Esophagus squamous epithelium (tissue), 5 donors: ENCODE measurements at regions not wholly inside any gene's neighbourhood (a gene's known extent, or its start where the extent isn't known, plus 50 kb on each side); places are given as distances from the start of the nearest gene placed in this dataset.

Source experiments
- DNase-seq: peaks from one replicate; lab custom pipeline; 2025; lab: John Stamatoyannopoulos, UW
- H3K27ac ChIP-seq, 4 donors: fragments of 200-600 bp; sonication (generic); one replicate each; pipeline ENCODE4 v1.5.1; 2016 to 2019; ENCODE audit warnings: mild to moderate bottlenecking in 1 of 4
- H3K27me3 ChIP-seq, 4 donors: fragments of 200-600 bp; sonication (generic); 1 replicate in 3 of 4; 2 replicates in 1 of 4; pipeline versions ENCODE4 v1.5.1 to v1.6.0; 2017 to 2021; ENCODE audit warnings: antibody characterized with exemption in 1 of 4
- H3K36me3 ChIP-seq, 3 donors: fragments of 200-600 bp; sonication (generic); one replicate each; pipeline ENCODE4 v1.5.1; 2016 to 2019
- H3K4me1 ChIP-seq, 3 donors: fragments of 200-600 bp; sonication (generic); one replicate each; pipeline ENCODE4 v1.5.1; 2017 to 2019
- H3K4me3 ChIP-seq, 4 donors: fragments of 200-600 bp; sonication (generic); 1 replicate in 3 of 4; 2 replicates in 1 of 4; pipeline ENCODE4 v1.5.1; 2016 to 2019; ENCODE audit warnings: mild to moderate bottlenecking in 2 of 4, moderate library complexity in 1 of 4
- H3K9me3 ChIP-seq, 3 donors: fragments of 200-600 bp; sonication (generic); one replicate each; pipeline ENCODE4 v1.5.1; 2016 to 2019
- CTCF ChIP-seq, 6 experiments: fragments of 450-650 bp in 4 of 6; fragments of 200-600 bp in 2 of 6; sonication (generic) in 2 of 6; IDR thresholded peaks; one replicate each; pipeline ENCODE4 v1.5.1; 2016 to 2019; ENCODE audit warnings: antibody characterized with exemption in 6 of 6, mild to moderate bottlenecking in 4 of 6, moderate library complexity in 4 of 6
- POLR2A ChIP-seq, 4 donors: fragments of 450-650 bp; IDR thresholded peaks; one replicate each; pipeline ENCODE4 v1.6.1; 2017; ENCODE audit warnings: antibody characterized with exemption in 4 of 4, mild to moderate bottlenecking in 4 of 4, moderate library complexity in 3 of 4
- WGBS, 2 donors: methylation state at CpG; one replicate each; pipeline ENCODE4 v1.1.5; 2018; 5-methylcytosine and 5-hydroxymethylcytosine counted together
- intact Hi-C: fragments of 100-400 bp; cut with DNase I; formaldehyde crosslinking; loops from one replicate; pipeline ENCODE4 v1.15.0; 2022
- donor health status: DM: yes; HTN: yes; CAD: no.

- intact Hi-C loops, result no loop called here
- no peak overlapping the region for H3K27ac ChIP-seq
- H3K4me1 ChIP-seq, result no peaks in the 10 kb centered on the region
- no peaks in the 10 kb centered on the region for H3K36me3 ChIP-seq
- no peaks in the 10 kb centered on the region for H3K9me3 ChIP-seq
- no peak for DNase-seq
- peaks cover 0 to 5% (median 0%) of the 10 kb centered on the region in 4 donors for H3K27me3 ChIP-seq
- TF ChIP-seq POLR2A (IDR thresholded peaks at IDR 0.05) (no peak), CTCF (IDR thresholded peaks at IDR 0.05) (no peak)
- no peak overlapping the region for H3K4me3 ChIP-seq
- WGBS, 2 donors, result 41 to 55% methylated on average over 3 of the region's 3 CpGs
Observed at GRCh38 chr3:70517124-70517890, 204.9 kb upstream of the MDFIC2 start.

GRCh38 chr3:70516076-70516475 is 203.6 kb upstream of the MDFIC2 start:
- Histone ChIP-seq H3K27ac (no peak overlapping the region), H3K27me3 (peaks cover 0 to 5% (median 0%) of the 10 kb centered on the region in 4 donors), H3K9me3 (no peaks in the 10 kb centered on the region), H3K4me1 (no peaks in the 10 kb centered on the region), H3K4me3 (no peak overlapping the region), H3K36me3 (no peaks in the 10 kb centered on the region)
- WGBS, 2 donors, result 66 to 73% methylated on average over 4 of the region's 4 CpGs
- DNase-seq, result no peak
- TF ChIP-seq CTCF (IDR thresholded peaks at IDR 0.05) (no peak), POLR2A (IDR thresholded peaks at IDR 0.05) (no peak)
- intact Hi-C loops, result no loop called here

- Histone ChIP-seq H3K9me3 (no peaks in the 10 kb centered on the region), H3K27ac (no peak overlapping the region), H3K36me3 (no peaks in the 10 kb centered on the region), H3K27me3 (no peaks in the 10 kb centered on the region), H3K4me1 (no peaks in the 10 kb centered on the region), H3K4me3 (no peak overlapping the region)
- intact Hi-C loops, result no loop called here
- 44 to 57% methylated on average over 4 of the region's 4 CpGs for whole genome bisulfite sequencing, 2 donors
- no peak for DNase-seq
- TF ChIP-seq CTCF (IDR thresholded peaks at IDR 0.05) (no peak), POLR2A (IDR thresholded peaks at IDR 0.05) (no peak)
Observed at GRCh38 chr3:70507486-70507885, 195.0 kb upstream of the MDFIC2 start.

- WGBS, 2 donors, result 79 to 83% methylated on average over 5 of the region's 5 CpGs
- Histone ChIP-seq H3K36me3 (no peaks in the 10 kb centered on the region), H3K27ac (no peak overlapping the region), H3K27me3 (no peaks in the 10 kb centered on the region), H3K4me3 (no peak overlapping the region), H3K4me1 (no peaks in the 10 kb centered on the region), H3K9me3 (no peaks in the 10 kb centered on the region)
- DNase-seq, result no peak
- intact Hi-C loops, result no loop called here
- no peak for TF ChIP-seq CTCF (IDR thresholded peaks at IDR 0.05)
- TF ChIP-seq POLR2A (IDR thresholded peaks at IDR 0.05), result no peak
Observed at GRCh38 chr3:70506775-70507174, 194.3 kb upstream of the MDFIC2 start.

- no peaks in the 10 kb centered on the region for H3K27me3 ChIP-seq
- no peaks in the 10 kb centered on the region for H3K36me3 ChIP-seq
- no peak for DNase-seq
- intact Hi-C loops, result no loop called here
- no peak overlapping the region for H3K27ac ChIP-seq
- 46 to 60% methylated on average over 3 of the region's 3 CpGs for WGBS, 2 donors
- H3K4me3 ChIP-seq, result no peak overlapping the region
- H3K9me3 ChIP-seq, result no peaks in the 10 kb centered on the region
- H3K4me1 ChIP-seq, result no peaks in the 10 kb centered on the region
- no peak for TF ChIP-seq CTCF (IDR thresholded peaks at IDR 0.05)
- no peak for TF ChIP-seq POLR2A (IDR thresholded peaks at IDR 0.05)
Observed at GRCh38 chr3:70501561-70501960, 189.1 kb upstream of the MDFIC2 start.
